GM12874 (cell line): ENCODE measurements at regions not wholly inside any gene's neighbourhood (a gene's known extent, or its start where the extent isn't known, plus 50 kb on each side); places are given as distances from the start of the nearest gene placed in this dataset.

Experiments
- TF ChIP-seq, protein P1 (sequence below): IDR thresholded peaks from 2 replicates; pipeline ENCODE4 v1.5.1; 2011; ENCODE audit warnings: low read depth, mild to moderate bottlenecking, control low read depth, low read length, moderate library complexity; ENCODE audit not compliant: insufficient read depth

DNA sequence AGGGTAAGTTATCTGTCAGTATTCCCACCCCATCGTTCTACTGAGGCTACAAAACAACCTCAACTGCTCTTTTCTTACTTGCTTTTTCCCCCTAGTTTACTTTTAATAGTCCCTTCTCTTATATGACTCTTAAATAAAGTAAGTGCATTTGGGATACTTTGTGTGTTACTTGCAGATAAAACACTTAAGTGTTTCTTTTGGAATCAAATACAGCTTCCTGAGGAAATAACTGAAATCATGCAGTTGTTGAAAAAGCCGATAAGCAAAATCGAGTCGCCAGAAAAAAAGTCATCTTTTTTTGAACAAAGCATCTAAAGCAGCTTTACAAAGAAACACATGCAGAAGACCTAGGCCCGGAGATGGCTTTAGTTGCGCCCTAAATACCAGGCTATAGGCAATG lies 53.5 kb upstream of the EPB41L4A start:
- TF ChIP-seq, protein P1, sequence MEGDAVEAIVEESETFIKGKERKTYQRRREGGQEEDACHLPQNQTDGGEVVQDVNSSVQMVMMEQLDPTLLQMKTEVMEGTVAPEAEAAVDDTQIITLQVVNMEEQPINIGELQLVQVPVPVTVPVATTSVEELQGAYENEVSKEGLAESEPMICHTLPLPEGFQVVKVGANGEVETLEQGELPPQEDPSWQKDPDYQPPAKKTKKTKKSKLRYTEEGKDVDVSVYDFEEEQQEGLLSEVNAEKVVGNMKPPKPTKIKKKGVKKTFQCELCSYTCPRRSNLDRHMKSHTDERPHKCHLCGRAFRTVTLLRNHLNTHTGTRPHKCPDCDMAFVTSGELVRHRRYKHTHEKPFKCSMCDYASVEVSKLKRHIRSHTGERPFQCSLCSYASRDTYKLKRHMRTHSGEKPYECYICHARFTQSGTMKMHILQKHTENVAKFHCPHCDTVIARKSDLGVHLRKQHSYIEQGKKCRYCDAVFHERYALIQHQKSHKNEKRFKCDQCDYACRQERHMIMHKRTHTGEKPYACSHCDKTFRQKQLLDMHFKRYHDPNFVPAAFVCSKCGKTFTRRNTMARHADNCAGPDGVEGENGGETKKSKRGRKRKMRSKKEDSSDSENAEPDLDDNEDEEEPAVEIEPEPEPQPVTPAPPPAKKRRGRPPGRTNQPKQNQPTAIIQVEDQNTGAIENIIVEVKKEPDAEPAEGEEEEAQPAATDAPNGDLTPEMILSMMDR: no peak

DNA sequence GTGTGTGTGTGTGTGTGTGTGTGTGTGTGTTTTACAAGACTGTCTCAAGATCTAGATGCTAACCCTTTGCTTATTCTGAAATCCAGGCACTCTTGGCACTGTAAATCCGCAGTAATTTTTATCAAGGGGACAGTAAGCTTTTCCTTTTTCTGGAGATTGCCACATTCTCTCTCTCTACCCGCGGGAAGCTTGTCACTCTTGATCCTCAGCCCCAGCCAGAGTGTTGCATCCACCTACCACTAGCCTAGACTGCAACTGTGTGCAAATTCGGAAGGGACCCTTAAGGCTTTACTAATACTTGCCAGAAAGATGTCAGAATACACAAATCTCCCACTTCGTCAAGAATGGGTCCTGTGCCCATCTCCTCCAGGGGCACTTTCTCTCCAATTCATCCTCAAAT lies 54.9 kb upstream of the EPB41L4A start:
- TF ChIP-seq, protein P1: no peak

DNA sequence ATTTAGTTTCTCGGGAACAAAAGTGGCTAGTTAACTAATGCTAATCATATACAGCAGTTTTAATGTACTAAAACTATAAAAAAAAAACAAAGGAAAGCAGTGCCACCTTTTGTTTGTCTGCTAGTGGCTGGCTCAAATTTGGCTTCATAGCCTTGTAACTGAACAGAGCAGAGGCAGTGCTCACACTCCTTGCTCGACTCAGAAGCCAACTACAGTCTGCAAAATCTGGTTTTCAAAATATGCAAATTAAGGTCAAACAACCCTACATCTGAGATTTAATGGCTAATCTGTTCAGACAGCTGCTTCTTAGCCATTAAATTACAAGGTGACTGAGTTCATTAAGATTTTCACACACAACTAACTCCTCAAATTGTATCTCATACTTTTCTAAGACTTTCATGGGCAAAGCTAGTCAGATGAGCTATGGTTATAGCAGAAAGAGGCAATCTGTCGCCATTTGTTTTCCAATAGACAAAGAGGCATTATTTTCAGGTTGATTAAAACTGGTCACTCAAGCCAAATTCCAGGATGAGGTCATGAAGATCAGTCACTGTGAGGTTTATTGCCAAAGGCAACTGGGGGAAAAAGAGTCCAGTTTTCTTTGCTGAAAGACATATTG lies 56.8 kb upstream of the EPB41L4A start:
- TF ChIP-seq, protein P1: no peak

DNA sequence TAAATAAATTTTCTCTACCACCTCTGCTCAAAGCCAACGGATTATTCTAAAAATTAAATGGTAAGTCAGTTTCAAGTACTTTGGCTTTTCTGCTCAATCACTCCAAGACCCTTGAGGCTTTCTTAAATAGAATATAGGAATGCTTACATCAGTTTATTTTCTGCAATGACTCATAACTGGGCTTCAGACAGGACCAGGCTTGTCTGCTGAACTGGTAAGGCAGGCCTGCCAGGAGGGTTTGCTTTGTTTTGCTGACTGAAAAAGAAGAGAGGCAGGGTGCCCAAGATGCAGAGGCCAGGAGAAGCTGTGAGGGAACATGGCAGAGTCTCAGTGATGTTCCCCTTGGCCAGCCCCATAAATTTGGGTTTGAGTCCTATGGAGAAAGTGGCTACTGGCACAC lies 60.3 kb upstream of the EPB41L4A start:
- TF ChIP-seq, protein P1: no peak

DNA sequence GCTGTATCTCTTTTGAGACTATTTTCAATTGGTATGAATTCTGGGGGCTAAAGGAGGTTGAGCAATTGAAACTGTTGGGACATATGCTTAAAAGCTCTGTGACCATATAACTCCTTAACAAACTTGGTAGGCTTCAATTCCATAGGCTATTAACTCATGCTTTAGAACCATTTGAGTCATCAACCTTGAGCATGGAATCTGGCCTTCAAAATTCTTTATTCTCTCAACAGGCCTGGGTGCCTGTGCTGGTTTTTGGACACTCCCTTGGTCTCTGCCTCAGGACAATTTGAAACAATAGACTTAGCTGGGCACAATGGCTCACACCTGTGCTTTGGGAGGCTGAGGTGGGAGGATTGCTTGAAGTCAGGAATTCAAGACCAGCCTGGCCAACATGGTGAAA lies 61.4 kb upstream of the EPB41L4A start:
- TF ChIP-seq, protein P1: no peak

DNA sequence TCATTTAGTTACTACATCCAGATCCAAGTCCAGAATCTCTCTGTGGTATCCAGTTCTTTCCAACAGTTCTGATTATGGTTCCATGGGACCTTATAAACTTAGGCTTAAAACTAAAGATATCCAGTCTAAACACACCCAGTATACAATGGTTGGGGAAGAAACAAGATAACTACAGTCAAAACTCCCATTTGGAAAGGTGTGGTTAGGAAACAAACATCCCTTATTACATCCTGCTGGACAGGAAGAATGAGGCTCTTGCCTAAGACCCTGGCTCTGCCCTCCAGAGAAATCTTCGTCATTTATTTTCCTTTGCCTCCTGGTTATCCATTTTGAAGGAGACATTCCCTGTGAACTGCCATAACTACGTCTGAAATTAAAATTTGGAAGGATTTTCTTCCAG lies 64.6 kb upstream of the EPB41L4A start:
- TF ChIP-seq, protein P1: no peak

DNA sequence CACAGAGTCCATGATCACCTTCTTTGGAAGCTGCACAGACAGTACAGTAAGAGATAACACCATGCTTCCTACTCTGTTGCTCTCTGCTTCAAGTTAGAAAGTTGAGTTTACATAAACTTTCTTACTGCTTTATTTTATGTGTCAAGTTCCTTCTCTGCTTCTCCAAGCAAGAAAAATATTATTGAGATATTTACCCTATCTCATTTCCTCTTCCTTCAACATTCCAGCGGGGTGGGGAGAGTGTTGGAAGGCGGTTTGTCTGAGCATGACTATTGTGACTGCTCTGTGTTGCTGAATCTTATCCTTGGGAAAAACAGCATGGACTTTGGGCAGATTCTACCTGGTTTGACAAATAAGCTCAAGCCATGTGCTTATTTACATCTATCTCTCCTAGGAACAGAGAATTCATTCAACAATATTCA lies 66.9 kb upstream of the EPB41L4A start:
- TF ChIP-seq, protein P1: no peak
